HG02885 (cell line): ENCODE measurements at regions not wholly inside any gene's neighbourhood (a gene's known extent, or its start where the extent isn't known, plus 50 kb on each side); places are given as distances from the start of the nearest gene placed in this dataset.
"Not testable (repeated sequence)": the region's sequence is repeated elsewhere in the genome, so short reads cannot be mapped to it uniquely, and the experiment has no call there.

Source experiments
- ATAC-seq: cut with Tn5 transposase; IDR thresholded peaks from one replicate; pipeline ENCODE4 v1.9.1; 2021; ENCODE audit warnings: mild to moderate bottlenecking; ENCODE audit not compliant: unreplicated experiment, poor library complexity

DNA sequence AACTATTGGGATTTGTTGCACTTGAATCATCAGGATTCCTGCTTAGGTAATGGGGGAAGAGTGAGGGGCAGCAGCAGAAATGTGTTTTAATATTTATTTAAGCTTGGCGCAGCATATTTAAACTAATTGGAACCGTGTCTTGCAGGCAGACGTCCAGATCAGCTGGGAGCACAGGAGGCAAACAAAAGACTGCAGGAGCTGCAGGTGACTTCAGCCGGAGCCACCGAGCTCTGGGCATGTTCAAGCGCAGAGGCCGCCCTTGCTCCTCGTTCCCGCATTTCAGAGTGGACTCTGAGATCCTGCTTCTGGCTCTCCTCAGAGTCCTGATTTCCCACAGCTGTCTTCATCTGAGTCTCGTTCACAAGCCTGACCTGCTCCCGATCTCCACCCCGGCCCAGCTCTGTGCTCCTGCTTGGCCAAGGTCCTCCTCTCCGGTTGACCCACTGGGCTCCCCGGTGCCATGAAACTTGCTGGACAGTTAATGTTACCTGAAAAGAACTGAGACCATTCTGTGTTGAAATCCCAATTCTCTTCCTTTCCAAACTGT is 475.5 kb downstream of the SOX11 start:
- no peak for ATAC-seq

DNA sequence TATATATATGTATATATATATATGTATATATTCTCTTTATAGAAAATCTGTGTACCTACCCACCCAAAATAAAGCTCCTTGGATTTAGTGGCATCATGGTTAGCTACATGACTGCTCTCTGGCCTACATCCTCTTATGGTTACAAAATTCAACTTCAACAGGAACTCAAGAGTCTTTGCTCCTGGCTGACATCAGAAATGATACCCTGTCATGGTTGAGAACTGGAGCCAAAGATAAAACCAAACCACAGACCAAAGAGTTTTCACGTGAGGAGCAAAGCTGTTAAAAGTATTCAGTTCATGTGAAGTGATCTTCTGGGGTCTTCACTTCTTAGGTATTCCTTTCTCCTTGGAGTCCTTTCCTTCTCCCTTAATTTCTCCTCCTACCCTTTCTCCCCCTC is 476.3 kb downstream of the SOX11 start:
- peak; percentile 78 for ATAC-seq

- no peak for ATAC-seq
Observed at GRCh38 chr2:6171294-6171693, 479.1 kb downstream of the SOX11 start.

DNA sequence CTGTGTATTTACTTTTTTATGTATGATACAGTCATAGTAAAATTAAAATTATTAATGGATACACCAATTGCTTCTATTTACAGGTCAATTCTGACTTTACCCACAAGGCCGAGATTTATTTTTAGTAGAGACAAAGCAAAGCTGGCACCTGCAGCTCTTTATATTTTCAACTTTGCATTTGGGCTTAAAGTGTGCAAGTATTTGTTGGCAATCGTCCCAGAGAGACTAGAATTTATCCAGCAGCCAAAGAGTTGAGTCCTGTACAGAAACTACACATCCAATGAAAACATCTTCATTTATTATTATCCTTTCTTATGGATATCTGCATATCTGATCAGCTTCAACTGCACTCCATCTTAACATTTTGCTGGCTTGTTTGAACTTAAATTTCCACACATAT is 485.6 kb downstream of the SOX11 start:
- no peak for ATAC-seq

DNA sequence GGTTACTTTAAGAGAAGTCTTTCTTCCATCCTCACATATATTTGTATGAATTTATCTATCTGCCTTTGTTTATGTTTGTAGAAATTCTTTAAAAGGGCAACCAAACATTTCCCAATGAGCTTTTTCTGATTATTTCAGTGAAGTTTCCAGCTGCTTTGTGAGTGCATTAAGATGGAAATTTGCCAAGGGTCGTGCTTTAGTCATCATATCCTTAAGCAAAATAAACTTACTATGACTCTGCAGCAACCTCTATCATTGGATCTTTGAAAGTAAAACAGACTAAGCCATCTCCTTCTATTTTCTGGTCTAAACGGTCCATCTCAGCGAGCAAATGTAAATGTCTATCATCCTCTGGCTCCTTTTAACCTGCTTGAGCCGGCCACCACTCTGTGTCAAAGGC is 489.3 kb downstream of the SOX11 start:
- ATAC-seq, result no peak

DNA sequence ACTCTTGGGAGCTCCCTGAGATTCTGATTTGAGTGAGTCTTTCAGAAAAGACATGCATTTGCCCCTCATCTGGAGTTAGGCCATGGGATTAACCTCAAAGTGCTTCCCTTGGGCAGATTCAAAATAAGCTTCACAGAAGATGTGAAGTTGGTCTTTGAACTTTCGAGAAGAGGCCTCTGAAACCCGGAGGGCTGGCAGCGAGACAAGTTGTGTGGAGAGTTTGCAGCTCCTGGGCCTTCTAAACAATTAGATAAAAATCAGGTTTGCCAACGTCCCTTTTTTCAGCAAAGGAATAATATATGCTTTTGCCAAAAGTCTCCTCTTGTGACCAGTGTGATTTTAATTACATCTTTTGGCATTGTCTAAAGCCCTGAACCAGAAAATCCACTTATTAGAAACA is 489.7 kb downstream of the SOX11 start:
- no peak for ATAC-seq

- ATAC-seq, result no peak
Observed at GRCh38 chr2:6183226-6183625, 491.0 kb downstream of the SOX11 start.

DNA sequence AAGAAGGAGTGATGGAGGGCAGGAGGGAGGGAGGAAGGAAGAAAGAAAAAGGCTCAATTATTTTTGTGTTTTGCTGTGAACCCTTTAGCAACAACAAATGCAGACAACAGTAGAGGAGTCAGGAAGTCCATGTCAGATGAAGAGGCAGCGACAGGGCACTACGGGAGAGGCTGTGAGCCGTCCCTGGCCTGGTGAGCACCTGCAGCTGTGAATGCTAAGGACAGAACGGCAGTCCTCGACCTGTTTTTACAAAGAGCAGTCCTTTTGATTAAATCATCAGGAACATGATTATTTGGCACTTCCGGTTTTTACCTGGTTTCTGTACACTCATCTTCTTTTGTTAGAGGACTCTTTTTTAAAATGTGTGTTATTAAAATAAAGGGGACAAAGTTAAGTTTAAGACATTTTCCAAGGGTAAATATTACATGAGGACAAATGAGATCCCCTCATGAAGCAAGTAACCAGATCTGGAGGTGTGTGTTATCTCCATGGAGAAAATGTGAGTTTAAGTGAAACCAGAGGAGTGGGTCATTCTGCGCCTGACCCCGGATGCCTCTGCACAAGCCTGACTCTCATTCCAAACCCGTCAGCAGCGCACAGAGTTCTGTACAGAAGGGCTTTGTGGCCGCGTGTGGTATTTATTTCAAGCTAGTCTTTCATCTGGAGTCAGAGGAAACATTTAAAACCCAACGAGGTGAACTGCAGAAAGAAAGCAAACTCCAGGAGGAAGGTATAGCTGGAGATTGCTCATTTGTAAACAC is 492.5 kb downstream of the SOX11 start:
- ATAC-seq, result no peak

GRCh38 chr2:6186332-6187151 is 494.4 kb downstream of the SOX11 start:
- no peak for ATAC-seq

DNA sequence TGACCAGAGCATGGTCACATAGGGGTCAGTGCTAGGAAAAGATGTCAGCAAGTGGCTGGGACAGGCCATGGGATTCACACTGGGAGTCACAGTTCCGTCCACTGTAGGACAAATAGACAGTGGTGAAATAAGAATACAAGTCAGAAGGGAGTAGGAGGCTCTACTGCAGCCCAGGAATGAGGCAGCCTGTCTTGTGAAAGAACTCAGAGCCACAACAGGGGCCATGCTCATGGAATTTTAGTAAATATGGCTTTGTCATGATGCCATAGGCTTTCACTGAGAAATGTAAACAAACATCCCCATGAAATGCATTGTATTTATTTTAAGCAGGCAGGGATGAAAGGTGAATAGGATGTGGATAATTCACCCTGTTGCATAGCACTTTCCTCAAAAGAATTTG is 504.3 kb downstream of the SOX11 start:
- ATAC-seq, result no peak

DNA sequence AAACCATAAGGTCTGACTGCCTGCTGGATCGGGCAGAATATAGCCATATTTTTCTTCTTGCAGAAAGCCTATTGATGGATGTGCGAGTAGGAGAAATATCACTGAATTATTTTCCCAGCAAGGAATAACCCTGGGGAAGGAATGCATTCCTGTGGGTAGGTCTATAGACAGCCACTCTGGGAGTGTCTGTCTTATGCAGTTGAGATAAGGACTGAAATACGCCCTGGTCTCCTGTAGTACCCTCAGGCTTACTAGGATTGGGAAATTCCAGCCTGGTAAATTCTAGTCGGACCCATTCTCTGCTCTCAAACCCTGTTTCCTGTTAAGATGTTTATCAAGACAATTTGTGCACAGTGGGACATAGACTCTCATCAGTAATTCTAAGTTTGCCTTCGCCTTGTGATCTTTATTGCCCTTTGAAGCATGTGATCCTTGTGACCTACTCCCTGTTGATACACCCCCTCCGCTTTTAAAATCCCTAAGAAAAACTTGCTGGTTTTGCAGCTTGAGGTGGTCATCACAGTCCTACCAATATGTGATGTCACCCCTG is 506.3 kb downstream of the SOX11 start:
- not testable (repeated sequence) for ATAC-seq

GRCh38 chr2:6202756-6203155 is 510.6 kb downstream of the SOX11 start:
- no peak for ATAC-seq

GRCh38 chr2:6203291-6203959 is 511.2 kb downstream of the SOX11 start:
- no peak for ATAC-seq

- ATAC-seq, result no peak
Observed at GRCh38 chr2:6206882-6207281, 514.7 kb downstream of the SOX11 start.

- no peak for ATAC-seq
Observed at GRCh38 chr2:6211236-6211635, 519.1 kb downstream of the SOX11 start.

DNA sequence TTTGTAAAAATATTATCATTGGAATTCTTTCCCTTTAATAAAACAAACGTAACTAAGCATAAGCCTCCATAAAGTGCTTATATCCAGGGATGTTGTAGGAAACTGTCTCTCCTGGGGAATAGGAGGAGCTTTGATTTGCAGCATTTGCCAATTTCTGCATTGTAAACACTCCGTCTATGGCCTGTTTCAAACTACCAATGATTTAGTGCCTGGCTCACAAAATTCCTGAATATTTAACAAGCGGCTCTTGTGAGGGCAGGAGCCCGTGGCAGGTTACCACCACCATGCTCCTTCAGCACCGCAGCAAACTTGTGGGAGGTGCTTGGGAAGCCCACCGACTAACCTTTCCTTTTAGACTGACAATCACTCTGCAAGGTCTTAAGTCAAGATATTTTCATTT is 520.3 kb downstream of the SOX11 start:
- ATAC-seq, result no peak

DNA sequence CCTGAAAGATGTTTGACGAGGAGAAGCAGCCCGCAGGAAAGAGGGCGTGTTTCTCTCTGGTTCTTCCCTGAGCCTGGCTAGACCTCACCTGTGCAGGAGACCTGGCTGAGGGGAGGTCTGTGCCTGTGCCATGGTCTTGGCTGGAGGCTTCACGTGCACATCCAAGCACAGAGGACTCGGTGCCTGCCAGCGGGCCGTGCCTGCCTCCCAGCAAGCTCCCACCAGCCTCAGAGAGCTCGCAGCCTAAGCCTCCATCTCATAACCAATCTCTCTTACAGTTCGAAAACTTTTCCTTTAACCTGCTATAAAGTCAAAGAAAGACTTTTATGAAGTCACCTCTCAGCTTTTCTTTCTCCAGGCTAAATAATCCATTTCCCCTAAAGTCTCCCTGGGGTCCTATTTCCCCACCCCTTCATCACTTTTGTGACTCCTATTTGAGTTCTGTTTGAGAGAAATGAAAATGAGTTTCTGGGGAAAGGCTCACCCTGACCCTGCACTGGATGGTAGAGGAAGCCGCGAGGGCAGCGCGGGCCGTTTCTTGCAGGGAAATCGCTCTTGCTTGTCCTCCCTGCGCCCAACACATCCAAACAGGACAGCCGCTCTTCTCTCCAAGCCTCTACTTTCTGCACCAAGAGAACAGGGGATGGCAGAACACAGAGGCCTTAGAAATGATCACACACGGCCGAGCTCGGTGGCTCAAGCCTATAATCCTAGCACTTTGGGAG is 521.0 kb downstream of the SOX11 start:
- no peak for ATAC-seq

DNA sequence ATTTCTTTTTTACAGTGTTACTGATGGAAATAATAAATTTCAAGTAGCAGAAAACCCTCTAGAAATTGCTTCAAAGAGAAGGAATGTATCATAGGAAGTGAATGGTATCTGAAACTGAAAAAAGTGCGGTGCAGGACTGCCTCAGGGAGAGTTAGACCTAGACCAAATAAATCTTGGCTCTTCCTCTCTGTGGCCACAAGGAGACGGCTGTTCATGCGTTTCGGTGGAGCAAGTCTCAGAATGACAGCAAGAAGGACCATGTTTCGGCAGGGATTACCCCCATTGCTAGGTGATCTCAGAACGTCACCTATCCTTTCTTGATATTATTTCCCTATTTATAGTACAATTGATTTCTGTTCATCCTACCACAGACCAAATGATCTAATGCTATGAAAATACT is 522.3 kb downstream of the SOX11 start:
- peak; percentile 74 for ATAC-seq

GRCh38 chr2:6215053-6215452 is 522.9 kb downstream of the SOX11 start:
- no peak for ATAC-seq

GRCh38 chr2:6216234-6216633 is 524.0 kb downstream of the SOX11 start:
- ATAC-seq, result no peak
